WERI-Rb-1 (cell line): ENCODE measurements at regions not wholly inside any gene's neighbourhood (a gene's known extent, or its start where the extent isn't known, plus 50 kb on each side); places are given as distances from the start of the nearest gene placed in this dataset.

Experiments used
- DNase-seq: peaks from one replicate; pipeline ENCODE4 v3.0.0-alpha.2; 2020
- H3K27ac ChIP-seq: fragments of 250-450 bp; sonication (Bioruptor Pico); 2 replicates; pipeline ENCODE4 v1.5.1; 2020; ENCODE audit warnings: mild to moderate bottlenecking, moderate library complexity
- H3K27me3 ChIP-seq: fragments of 250-450 bp; sonication (Bioruptor Pico); 2 replicates; pipeline ENCODE4 v1.5.1; 2021; ENCODE audit warnings: mild to moderate bottlenecking, low read depth, moderate library complexity; ENCODE audit not compliant: insufficient read depth, severe bottlenecking
- H3K36me3 ChIP-seq: fragments of 250-450 bp; sonication (Bioruptor Pico); 2 replicates; pipeline ENCODE4 v1.5.1; 2020; ENCODE audit warnings: mild to moderate bottlenecking, moderate library complexity
- H3K4me3 ChIP-seq: 2 replicates; pipeline ENCODE4 v1.5.1; 2011; ENCODE audit warnings: low read depth, mild to moderate bottlenecking, control low read depth, low read length
- H3K9me3 ChIP-seq: fragments of 250-450 bp; sonication (Bioruptor Pico); 2 replicates; pipeline ENCODE4 v1.5.1; 2021; ENCODE audit warnings: mild to moderate bottlenecking, moderate library complexity; ENCODE audit not compliant: severe bottlenecking
- CTCF ChIP-seq: IDR thresholded peaks from 2 replicates; pipeline ENCODE4 v1.5.1; 2011; ENCODE audit warnings: low read depth, mild to moderate bottlenecking, control low read depth, inconsistent platforms, low read length

GRCh38 chr7:79790656-79791262 is 337.3 kb upstream of the MAGI2 start:
- H3K36me3 ChIP-seq, result no peaks in the 10 kb centered on the region
- no peak for DNase-seq
- TF ChIP-seq CTCF, result no peak
- no peaks in the 10 kb centered on the region for H3K27me3 ChIP-seq
- no peak overlapping the region for H3K4me3 ChIP-seq
- no peak overlapping the region for H3K27ac ChIP-seq
- no peaks in the 10 kb centered on the region for H3K9me3 ChIP-seq

GRCh38 chr7:79789584-79790345 is 336.3 kb upstream of the MAGI2 start:
- Histone ChIP-seq H3K27me3 (no peaks in the 10 kb centered on the region), H3K36me3 (no peaks in the 10 kb centered on the region), H3K27ac (no peak overlapping the region), H3K9me3 (no peaks in the 10 kb centered on the region), H3K4me3 (no peak overlapping the region)
- TF ChIP-seq CTCF, result no peak
- DNase-seq, result no peak

GRCh38 chr7:79787623-79788022 is 334.2 kb upstream of the MAGI2 start:
- Histone ChIP-seq H3K36me3 (no peaks in the 10 kb centered on the region), H3K4me3 (no peak overlapping the region), H3K27ac (no peak overlapping the region), H3K9me3 (no peaks in the 10 kb centered on the region), H3K27me3 (no peaks in the 10 kb centered on the region)
- no peak for TF ChIP-seq CTCF
- no peak for DNase-seq

- DNase-seq, result no peak
- no peaks in the 10 kb centered on the region for H3K36me3 ChIP-seq
- TF ChIP-seq CTCF, result no peak
- no peaks in the 10 kb centered on the region for H3K9me3 ChIP-seq
- no peak overlapping the region for H3K27ac ChIP-seq
- no peak overlapping the region for H3K4me3 ChIP-seq
- no peaks in the 10 kb centered on the region for H3K27me3 ChIP-seq
These were observed 333.6 kb upstream of the MAGI2 start for GRCh38 chr7:79787096-79787495.

- Histone ChIP-seq H3K36me3 (no peaks in the 10 kb centered on the region), H3K27ac (no peak overlapping the region), H3K27me3 (no peaks in the 10 kb centered on the region), H3K4me3 (no peak overlapping the region), H3K9me3 (no peaks in the 10 kb centered on the region)
- no peak for TF ChIP-seq CTCF
- DNase-seq, result no peak
These were observed 332.7 kb upstream of the MAGI2 start for GRCh38 chr7:79786187-79786586.
